Left ventricle myocardium superior (tissue), 1 donor: ENCODE measurements at regions not wholly inside any gene's neighbourhood (a gene's known extent, or its start where the extent isn't known, plus 50 kb on each side); places are given as distances from the start of the nearest gene placed in this dataset.

Source experiments
- ATAC-seq: fragments of 200-7000 bp; cut with Tn5 transposase; one replicate; pipeline ENCODE4 v1.9.1; 2020; ENCODE audit warnings: mild to moderate bottlenecking, moderate library complexity
- DNase-seq: peaks from one replicate; pipeline ENCODE4 v3.0.0-alpha.2; 2020
- intact Hi-C: fragments of 100-400 bp; cut with micrococcal nuclease; formaldehyde crosslinking; loops from one replicate; pipeline ENCODE4 v1.11.0; 2022
- donor health status: DM: no; HTN: yes; CAD: no; lungs with severe emphysema.

DNA sequence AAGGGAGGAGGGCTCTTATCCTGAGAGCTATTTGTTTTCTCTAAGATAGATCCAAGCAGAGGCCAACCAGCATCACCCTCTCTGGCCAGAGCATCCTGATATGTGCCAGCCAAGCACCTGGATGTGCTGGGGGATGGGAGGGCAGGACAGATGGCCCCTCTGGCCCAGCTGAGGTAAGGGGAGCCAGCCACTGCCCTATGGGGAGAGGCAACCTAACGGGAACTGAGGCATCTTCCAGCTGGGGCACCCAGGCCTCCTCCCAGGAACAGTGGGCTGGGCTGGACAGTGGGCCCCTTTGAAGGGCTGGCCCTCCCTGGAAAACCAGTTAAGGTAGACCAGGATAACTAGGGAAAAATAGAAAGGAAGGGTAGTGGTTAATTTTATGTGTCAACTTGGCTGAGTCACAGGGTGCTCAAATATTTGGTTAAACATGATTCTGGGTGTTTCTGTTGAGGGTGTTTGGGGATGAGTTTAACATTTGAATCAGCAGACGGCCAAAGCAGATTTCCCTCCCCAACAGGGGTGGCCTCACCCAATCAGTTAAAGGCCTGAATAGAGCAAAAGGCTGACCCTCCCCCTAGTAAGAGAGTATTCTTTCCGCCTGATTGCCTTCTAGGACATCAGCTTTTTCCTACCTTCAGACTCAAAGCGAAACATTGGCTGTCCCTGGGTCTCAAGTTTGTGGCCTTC is 595.1 kb downstream of the BUD13 start:
- no peak for ATAC-seq
- intact Hi-C loops = no loop called here
- no peak for DNase-seq

DNA sequence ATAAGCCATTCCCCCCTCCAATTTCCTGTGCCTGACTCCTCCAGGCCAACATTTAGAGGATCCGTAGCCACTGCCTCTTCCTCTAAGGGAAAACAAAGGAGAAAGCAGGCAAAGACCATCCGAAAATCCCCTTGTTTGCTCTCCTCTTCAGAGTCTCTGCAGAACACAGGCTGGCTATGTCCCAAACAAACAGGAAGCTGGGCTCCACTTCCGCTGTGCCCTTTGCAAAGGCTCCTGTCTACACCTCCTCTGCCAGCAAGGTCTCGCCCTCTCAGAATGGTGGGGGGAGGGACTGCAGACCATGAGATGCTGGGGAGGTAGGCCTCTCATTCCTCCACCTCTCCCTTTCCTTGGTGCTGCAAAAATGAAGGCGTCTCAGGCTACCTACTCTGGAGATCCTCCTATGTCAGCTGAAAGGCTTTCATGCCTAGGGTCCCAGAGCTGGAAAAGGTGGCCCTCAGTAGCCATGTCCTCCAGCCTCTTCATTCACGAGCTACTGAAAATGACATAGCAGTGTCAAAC is 596.2 kb downstream of the BUD13 start:
- ATAC-seq (no peak), DNase-seq (no peak)
- intact Hi-C loops = no loop called here

DNA sequence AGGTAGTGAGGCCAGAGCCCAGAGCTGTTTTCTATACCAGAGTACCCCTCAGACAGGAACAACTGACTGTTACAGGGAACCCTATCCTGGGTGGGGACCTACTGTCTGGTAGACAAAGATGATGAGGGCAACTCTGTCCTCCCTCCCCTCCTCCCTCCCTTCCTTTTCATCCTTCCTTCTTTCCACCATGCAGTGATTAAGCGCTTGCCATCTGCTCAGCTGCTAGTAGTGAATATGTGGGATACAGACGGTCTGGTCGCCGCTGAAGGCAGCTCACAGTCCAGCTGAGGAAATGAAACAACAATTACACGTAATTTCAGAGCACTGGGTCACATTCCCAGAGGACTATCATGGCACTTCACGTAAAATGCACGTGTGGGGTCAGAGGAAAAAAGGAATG is 597.1 kb downstream of the BUD13 start:
- intact Hi-C loops = no loop called here
- no peak for ATAC-seq
- no peak for DNase-seq

DNA sequence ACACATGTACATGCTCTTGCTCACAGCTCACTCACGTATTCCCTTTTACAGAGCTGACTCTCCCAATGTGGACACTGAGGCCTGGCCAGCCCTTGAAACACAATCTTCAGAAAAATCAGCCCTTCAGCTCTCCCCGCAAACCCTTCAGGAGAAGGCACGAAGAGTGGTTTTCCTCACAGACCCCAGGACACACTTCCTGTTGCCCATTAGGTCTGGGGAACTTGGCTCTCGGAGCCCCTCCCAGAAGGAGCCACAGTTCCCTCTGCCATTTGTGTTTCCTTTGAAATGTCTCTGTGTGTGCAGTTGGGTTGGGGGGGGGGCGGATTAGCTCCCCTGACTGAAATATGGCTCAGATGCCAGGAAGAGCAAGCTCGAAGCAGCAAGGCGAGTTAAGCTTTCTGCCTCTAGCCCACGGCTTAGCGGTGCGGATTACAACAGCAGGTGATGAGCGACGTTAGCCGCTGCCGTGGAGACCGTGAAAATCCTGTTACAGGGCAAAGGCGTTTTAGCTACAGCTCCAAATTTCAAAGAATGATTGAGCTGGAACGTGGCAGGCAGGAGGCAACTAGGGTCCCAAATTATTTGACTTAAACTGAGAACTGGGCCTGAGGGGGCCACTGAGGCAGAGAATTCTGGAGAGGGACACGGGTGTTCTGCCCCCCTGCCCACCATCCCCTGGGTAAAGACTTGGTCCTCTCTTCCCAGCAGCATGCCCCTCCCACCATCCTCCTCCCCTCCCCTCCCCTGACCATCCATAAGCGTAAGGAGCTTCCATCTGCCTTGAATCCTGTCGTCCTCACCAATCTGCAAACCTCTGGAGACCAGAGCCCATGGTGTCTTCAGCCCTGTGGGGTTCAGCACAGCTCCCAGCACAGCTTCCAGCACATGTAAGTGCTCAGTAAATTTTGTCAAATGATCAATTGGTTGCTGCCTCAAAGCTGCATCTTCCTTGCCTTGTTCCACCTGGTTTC is 598.6 kb downstream of the BUD13 start:
- intact Hi-C loops = no loop called here
- ATAC-seq (no peak), DNase-seq (no peak)

DNA sequence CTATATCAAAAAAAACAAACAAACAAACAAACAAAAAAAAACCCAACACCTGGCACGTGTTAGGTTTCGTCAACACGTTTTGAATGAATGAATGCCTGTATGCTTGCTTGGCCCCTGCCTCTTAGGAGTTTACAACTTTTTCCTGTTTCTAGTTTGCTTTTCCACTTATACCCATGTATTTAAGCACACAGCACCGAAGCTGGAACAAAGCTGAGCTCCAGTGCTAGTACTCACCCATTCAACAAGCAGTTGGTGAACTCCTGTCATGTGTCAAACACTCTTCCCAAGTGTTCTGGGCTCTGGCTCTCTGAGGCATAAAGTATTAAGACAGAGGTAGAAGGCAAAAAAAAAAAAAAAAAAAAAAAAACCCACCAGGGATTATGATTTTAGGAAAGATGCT is 599.3 kb downstream of the BUD13 start:
- DNase-seq = no peak
- ATAC-seq = no peak
- intact Hi-C loops = no loop called here

DNA sequence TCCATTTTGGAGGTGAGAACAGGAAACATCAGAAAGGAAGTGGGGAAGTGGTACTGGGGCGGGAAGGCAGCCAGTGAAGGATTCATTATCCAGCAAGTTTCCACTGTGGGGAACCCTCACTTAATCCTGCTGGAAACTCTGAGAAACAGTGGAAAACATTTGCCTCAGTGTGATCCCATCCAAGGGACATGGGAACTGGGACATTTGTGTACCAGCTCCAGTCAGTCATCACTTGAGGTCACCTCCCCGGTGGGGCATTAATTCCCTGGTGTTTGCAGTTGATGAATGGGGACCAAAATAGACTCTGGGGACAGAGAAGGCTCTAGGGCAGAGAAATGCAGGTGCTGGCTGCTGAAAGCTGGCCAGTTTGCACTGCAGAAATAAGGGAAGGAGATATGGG is 599.9 kb downstream of the BUD13 start:
- intact Hi-C loops = no loop called here
- no peak for ATAC-seq
- DNase-seq = no peak

DNA sequence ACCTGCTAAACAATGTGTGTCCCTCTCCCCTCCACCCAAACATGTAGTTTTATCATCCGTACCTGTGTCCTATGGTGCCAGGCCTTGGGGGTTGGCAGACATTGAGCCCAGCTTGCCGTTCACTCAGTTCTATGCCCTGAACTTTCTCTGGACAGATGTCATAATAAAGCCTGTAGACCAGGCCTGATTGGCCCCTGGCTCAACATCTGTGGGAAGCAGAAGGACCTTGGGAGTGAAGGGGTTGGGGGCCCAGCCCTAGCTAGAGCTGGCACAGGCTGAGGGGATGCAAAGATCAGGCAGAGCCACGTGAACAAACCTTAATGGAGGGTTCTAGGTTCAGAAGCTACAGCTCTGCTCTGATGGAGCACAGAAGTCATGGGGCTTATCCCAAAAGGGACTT is 600.6 kb downstream of the BUD13 start:
- ATAC-seq (no peak), DNase-seq (no peak)
- intact Hi-C loops = no loop called here

DNA sequence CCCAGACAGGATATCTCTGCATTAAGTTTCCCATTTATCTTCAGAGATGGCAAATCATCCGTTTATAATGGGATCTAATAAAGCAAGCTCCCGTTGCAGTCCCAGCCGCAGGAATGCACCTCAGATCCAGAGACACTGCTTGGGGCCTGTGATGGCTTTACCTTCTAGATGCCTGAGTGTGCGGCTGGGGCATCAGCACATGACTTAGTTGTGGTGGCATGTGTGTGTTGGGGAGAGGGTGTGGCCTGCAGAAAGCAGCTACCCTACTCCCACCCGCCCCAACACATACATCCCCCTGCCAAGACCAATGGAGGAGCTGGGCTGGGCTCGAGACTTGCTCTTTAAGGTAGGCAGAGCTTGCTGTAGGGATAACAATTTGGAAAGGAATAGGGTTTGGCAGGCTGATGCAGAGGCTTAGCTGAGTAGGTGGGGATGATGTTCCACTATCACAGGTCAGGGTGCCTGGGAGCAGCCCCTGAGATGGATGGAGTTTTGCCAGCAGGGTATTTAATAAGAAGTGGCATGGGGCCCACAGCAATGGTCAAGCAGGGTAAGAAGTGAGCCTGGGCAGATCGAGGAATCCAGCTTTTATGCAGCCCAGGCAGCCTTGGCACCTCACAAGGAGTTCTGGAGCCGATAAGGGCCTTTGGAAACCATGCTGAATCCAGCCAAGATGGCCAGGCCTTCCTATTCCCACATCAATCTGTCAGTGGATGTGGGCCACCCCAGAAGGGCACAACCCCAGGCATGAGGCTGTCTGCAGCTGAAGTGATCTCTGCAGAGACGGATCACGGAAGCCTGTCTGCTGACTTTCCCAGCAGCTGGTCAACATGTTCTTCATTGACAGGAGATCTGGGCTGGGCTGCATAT is 601.3 kb downstream of the BUD13 start:
- ATAC-seq (no peak), DNase-seq (no peak)
- intact Hi-C loops = no loop called here

DNA sequence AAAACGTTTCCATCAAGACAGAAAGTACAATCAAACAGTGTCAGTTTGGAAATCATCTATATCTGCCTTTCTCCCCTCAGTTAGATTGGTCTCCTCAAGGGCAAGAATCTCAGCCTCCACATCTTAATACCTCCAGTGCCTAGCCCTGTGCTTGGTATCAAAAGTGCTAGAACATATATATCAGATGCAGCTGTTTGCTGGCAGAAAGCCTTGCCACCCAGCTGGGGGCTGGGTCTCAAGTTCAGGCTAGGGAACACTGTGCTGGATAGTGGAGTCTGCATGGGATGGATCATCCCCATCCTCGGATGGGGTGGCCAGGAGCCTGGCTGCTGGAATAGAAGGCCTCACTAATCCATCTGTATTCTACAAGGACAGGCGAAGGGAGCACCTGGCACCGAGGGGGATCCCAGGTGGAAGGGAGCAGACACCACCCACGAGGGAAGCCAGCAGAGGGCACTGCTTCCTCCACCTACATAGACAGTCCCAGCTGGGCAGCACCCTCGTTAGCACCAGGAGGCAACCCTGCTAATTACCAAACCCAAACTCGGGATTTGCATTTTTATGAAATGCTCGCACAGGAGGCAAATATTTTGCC is 602.2 kb downstream of the BUD13 start:
- intact Hi-C loops = no loop called here
- DNase-seq = no peak

DNA sequence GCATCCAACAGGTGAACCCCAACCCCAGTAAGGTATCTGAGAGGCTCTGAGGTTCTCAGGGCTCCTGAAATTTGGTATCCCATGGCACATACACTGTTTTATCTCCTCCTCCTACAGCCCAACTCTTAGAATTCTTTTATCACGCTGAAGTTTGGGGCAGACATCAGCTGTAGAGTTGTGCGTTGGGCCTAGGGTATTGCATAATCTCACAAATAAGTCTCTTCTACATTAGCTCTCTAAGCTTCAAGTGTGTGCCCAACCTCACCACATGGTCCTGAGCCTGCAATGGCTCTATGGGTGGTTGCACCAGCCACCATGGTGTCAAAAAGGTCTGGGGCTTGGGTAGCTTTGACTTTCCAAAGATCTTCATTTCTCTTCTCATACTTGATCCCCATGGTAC is 603.0 kb downstream of the BUD13 start:
- DNase-seq = no peak
- no peak for ATAC-seq
- intact Hi-C loops = no loop called here

More for the DNA sequence above, 602.2 kb downstream of the BUD13 start:
- ATAC-seq = no peak

DNA sequence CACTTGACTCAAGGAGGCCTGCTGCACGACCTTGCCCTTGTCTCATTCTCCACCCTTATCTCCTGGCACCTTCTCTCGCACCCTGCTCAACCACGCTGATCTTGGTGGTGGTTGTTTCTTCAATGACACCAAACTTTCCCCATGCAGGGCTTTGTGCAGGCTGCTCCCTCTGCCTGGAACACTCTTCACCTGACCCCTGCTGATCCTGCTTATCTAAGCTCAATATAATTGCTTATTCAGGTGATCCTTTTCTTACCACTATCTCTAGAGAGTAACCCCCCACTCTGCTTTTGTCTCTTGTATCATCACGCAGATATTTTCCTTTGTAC is 604.4 kb downstream of the BUD13 start:
- intact Hi-C loops = no loop called here
- no peak for DNase-seq
- no peak for ATAC-seq

DNA sequence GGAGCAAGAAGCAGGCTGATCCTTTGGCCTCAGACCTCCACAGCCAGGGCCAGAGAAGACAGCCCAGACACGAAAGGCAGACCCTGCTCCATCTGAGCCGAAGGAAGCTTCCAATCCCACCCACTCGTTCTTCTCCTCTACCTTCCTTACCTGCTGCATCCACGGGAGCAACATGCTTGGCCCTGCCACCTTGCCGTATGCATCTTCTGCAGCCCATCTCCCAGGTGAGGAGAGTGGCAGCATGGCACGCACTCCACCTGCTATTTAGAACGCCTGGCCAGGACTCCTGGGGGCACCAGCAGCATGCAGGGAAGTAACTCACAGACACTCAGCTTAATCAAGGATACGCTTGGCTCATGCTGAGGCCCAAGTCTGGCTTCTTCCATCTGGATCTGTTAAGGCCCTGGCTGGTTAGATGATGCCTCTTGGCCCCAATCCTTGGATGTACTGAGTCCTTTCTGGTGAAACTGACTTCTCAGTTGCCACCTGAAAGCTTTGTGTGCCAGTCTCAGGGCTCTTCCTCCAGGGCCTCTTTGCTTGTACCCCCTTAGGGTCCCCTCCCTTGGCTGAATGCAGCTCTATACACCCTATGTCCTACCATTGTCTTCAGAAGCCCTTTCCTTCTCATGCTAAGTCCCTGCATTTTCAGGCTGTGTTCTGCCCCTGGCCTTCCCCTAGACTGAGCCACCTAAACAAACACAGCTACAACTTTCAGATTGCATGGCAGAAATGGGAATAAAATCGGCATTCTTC is 604.9 kb downstream of the BUD13 start:
- ATAC-seq = no peak
- DNase-seq = no peak
- intact Hi-C loops = no loop called here

DNA sequence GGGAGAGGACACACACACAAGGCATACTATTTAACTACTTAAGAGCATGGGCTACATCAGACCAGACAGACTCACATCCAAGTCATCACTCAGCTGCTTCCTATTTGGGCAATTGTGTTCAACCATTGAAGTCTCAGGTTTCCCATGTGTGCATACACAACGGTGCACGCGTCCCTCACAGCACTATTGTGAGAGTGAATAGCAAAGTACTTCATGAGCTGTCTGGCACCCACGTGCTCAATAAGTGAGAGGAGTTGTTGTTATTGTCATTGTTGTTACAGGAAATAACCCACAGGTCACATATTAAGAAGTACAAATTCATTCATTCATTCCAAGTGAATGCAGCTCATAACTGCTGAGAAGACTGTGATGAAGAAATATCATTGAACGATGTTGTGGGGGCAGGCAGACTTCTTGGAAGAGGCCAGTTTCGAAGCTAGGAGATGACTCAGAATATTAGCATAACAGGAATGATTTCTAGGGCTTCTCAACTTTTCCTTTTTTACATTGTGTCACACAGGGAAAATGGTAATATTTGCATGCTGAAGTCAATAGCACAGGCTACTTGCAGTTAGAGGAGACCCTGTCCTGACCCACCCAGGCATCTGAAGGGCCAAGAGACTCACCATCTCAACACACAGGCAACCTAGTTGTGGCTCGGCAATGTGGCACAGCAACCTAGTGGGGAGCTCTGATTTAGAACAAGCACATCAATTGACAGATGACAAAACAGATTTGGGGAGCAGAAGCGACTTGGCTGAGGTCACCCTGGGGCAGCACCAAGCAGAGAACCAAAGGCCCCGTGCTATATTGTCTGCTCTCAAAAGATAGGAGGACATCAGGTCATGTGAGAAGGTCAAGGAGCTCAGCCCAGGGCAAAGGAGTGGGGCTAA is 606.0 kb downstream of the BUD13 start:
- ATAC-seq (no peak), DNase-seq (no peak)
- intact Hi-C loops = no loop called here

DNA sequence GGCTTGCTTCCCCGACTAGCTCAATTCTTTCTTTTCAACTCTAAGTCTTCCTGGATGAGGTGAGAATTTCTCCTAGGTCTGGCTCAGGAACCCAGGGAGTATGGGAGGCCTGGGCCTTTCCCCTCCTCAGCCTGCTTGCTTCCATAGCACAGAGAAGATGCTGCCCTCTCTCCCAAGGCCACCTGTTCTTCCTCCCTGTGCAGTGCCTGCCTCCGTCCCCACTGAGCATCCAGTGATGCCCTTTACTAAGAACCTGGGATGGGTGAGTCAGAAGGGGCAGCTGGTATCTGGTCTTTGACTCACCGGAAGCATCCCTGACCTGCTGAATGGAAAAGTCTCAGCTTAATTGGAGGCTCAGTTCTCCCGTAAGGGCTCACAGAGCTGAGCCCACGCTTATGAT is 607.9 kb downstream of the BUD13 start:
- ATAC-seq (no peak), DNase-seq (no peak)
- intact Hi-C loops = no loop called here

DNA sequence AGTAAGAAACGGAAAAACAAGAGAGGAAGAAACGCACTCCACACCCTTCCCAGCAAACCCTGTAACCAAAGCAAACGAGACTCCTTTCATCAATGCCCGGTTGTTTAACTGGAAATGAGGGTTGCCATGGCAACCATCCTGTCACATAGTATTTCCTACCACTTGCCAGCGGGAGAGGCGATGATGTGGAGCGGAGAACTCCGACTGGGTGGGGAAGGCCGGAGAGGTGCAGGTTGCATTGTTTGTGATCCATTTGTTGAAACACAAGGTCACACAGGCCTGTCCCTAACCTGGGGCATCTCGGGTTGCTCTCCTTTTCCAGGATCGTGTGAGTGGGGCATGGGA is 609.9 kb downstream of the BUD13 start:
- intact Hi-C loops = no loop called here
- no peak for ATAC-seq
- no peak for DNase-seq

DNA sequence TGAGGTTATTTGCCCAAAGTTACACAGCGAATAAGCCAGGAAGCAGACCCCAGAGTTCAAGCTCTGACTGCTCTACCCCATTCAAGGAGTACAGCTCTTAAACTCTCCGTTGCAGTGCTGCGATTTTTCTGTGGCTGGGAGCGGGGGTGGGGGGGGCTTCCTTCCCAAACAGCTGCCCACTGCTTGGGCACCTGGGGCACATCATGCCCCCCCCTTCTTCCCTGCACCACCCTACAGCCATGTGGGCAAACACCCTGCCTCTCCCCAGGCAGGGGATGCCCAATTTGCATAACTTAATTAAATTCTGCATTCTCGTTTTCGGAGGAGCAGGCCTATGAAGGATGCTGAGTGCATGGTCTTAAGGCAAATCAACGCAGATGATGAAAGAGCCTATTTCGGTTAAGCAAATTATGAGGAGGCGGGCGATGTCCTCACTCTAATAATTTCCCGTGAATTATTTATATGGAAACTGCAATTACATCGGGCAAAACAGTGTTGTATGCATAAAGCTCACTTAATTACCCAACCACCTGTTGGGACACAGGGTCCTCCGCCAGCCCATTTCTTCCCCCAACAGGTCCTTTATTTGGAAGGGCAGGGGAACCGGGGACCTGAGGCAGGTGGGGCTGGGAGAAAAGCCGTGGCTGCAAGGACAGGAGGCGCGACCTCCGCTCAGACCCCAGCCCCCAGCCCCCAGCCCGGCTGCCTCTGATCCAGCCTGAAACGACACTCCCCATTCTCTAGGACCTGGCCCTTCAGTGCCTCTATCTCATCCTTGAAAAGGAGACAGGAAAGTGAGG is 610.5 kb downstream of the BUD13 start:
- no peak for ATAC-seq

DNA sequence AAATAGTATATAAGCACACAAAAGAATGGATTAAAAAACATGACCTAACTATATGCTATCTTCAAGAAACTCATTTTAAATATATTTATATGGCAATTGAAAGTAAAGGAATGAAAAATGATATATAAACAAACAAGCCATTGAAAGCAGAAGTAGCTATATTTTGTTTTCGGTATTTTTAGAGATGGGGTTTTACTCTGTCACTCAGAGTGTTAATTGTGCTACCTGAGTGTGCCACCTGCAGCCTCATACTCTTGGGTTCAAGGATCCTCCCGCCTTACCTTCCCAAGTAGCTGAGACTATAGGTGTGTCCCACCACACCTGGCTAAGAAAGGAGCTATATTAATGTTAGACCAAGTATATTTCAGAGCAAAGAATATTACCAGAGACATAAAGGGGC is 624.1 kb downstream of the BUD13 start:
- ATAC-seq (no peak), DNase-seq (no peak)
- intact Hi-C loops = no loop called here

More for the DNA sequence above, 610.5 kb downstream of the BUD13 start:
- no peak for DNase-seq
- intact Hi-C loops = no loop called here
